Panc1 (cell line): ENCODE measurements at regions not wholly inside any gene's neighbourhood (a gene's known extent, or its start where the extent isn't known, plus 50 kb on each side); places are given as distances from the start of the nearest gene placed in this dataset.

Source experiments
- ATAC-seq: fragments of 200-7000 bp; cut with Tn5 transposase; 2 replicates; pipeline ENCODE4 v1.9.1; 2020; ENCODE audit warnings: mild to moderate bottlenecking, moderate library complexity
- BruUV-seq: library from RNA; stranded (reverse); fragments of 400-500 nt; replicated peaks from 2 replicates; lab custom pipeline; 2021; lab: Mats Ljungman, UMichigan
- CTCF ChIA-PET: fragments of 300-600 bp; sonication (Branson Sonifier 250); formaldehyde crosslinking; loops from one replicate; lab custom pipeline; 2022; ENCODE audit warnings: antibody characterized with exemption; lab: Charles Lee
- POLR2A ChIA-PET: fragments of 300-600 bp; sonication (Branson Sonifier 250); formaldehyde crosslinking; loops from one replicate; lab custom pipeline; 2022; ENCODE audit warnings: antibody characterized with exemption; lab: Charles Lee
- DNase-seq: peaks from one replicate; pipeline ENCODE4 v3.0.0-alpha.2; 2010; ENCODE audit warnings: low read depth, low spot score
- H3K27ac ChIP-seq: 2 replicates; pipeline ENCODE4 v1.5.1; 2011; ENCODE audit warnings: mild to moderate bottlenecking, low read length, inconsistent platforms
- H3K27me3 ChIP-seq: fragments of 200-500 bp; sonication (Bioruptor generic); 2 replicates; pipeline ENCODE4 v1.6.0; 2014; ENCODE audit warnings: low read length, inconsistent platforms; ENCODE audit not compliant: control insufficient read depth, insufficient read depth
- H3K36me3 ChIP-seq: fragments of 200-500 bp; sonication (Bioruptor generic); 2 replicates; pipeline ENCODE4 v1.5.1; 2014; ENCODE audit warnings: inconsistent platforms, mild to moderate bottlenecking, low read length, moderate library complexity; ENCODE audit not compliant: control insufficient read depth, insufficient read depth
- H3K4me1 ChIP-seq: 2 replicates; pipeline ENCODE4 v1.5.1; 2011; ENCODE audit warnings: inconsistent platforms, mild to moderate bottlenecking, low read length, moderate library complexity; ENCODE audit not compliant: control insufficient read depth, insufficient read depth
- H3K4me3 ChIP-seq, 2 experiments: 2 replicates each; pipeline ENCODE4 v1.5.1; 2011 to 2012; ENCODE audit warnings: low read depth in 2 of 2, low read length in 2 of 2, mild to moderate bottlenecking in 2 of 2, inconsistent platforms in 1 of 2, moderate library complexity in 1 of 2
- H3K9me3 ChIP-seq: fragments of 200-500 bp; sonication (Bioruptor generic); 2 replicates; pipeline ENCODE4 v1.5.1; 2014; ENCODE audit warnings: low read depth, mild to moderate bottlenecking, inconsistent platforms, low read length, moderate library complexity; ENCODE audit not compliant: control insufficient read depth, insufficient read depth
- CTCF ChIP-seq: fragments of 450-650 bp; IDR thresholded peaks from 2 replicates; pipeline ENCODE4 v1.5.1; 2017; ENCODE audit warnings: mild to moderate bottlenecking
- POLR2AphosphoS5 ChIP-seq: IDR thresholded peaks from 2 replicates; pipeline ENCODE4 v1.6.1; 2012; ENCODE audit warnings: mild to moderate bottlenecking, low read depth, low read length, moderate library complexity
- REST ChIP-seq, 2 experiments: IDR thresholded peaks; 2 replicates each; pipeline ENCODE4 v1.6.1; 2011 to 2012; ENCODE audit warnings: low read depth in 2 of 2, control low read depth in 1 of 2, low read length in 1 of 2, mild to moderate bottlenecking in 1 of 2, moderate library complexity in 1 of 2; ENCODE audit not compliant: insufficient read depth in 1 of 2
- SIN3A ChIP-seq: IDR thresholded peaks from 2 replicates; pipeline ENCODE4 v1.6.1; 2012; ENCODE audit warnings: low read depth, mild to moderate bottlenecking, low read length, moderate library complexity, borderline replicate concordance; ENCODE audit not compliant: insufficient read depth
- TCF7L2 ChIP-seq: IDR thresholded peaks from 2 replicates; pipeline ENCODE4 v1.6.1; 2011; ENCODE audit warnings: mild to moderate bottlenecking, low read depth, low read length, inconsistent platforms
- in situ Hi-C: cut with HindIII; loops from 2 replicates; pipeline ENCODE4 v1.10.0; 2016; ENCODE audit warnings: low sequenced_read_pairs, low pct_unique_long_range_greater_than_20kb
- intact Hi-C: fragments of 100-400 bp; cut with micrococcal nuclease; formaldehyde crosslinking; loops from one replicate; pipeline ENCODE4 v1.10.0; 2022; ENCODE audit not compliant: unreplicated experiment

DNA sequence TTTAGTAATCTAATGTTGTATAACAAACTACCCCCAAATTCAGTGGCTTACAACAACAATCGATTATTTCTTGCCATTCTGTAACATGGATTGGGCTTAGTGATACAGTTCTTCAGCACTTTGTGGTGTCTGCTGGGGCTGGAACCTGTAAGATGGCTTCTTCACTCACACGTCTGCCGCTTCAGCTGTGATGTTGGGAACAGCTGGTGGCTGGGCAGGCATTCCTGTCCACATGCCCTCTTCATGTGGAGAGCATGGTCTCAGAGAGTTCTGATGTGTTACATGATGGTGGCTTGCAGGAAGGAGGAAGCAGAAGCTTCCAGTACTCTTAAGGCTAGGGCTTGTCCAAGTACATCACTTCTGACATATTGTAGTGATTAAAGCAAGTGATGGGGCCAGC lies 276.9 kb downstream of the PTBP2 start:
- ATAC-seq (no peak), DNase-seq (no peak)
- Histone ChIP-seq H3K4me3 (no peak overlapping the region), H3K9me3 (no peaks in the 10 kb centered on the region), H3K27ac (no peak overlapping the region), H3K27me3 (no peaks in the 10 kb centered on the region), H3K36me3 (no peaks in the 10 kb centered on the region), H3K4me1 (no peaks in the 10 kb centered on the region)
- in situ Hi-C loops = no loop called here
- intact Hi-C loops = no loop called here
- no TSS peak for BruUV-seq
- CTCF ChIA-PET = no interaction called here
- POLR2A ChIA-PET = no interaction called here
- TF ChIP-seq CTCF (no peak), SIN3A (no peak), REST (IDR thresholded peaks at IDR 0.05; ENCODE audit: insufficient read depth in 1 of 2, low read depth in 2 of 2, low read length in 1 of 2) (no peak), POLR2AphosphoS5 (no peak), TCF7L2 (no peak)

- Histone ChIP-seq H3K27me3 (no peaks in the 10 kb centered on the region), H3K4me1 (no peaks in the 10 kb centered on the region), H3K4me3 (no peak overlapping the region), H3K27ac (no peak overlapping the region), H3K9me3 (no peaks in the 10 kb centered on the region), H3K36me3 (no peaks in the 10 kb centered on the region)
- no peak for TF ChIP-seq POLR2AphosphoS5
- TF ChIP-seq CTCF = no peak
- TF ChIP-seq TCF7L2 = no peak
- no peak for TF ChIP-seq REST (IDR thresholded peaks at IDR 0.05; ENCODE audit: insufficient read depth in 1 of 2, low read depth in 2 of 2, low read length in 1 of 2)
- no peak for TF ChIP-seq SIN3A
- POLR2A ChIA-PET = no interaction called here
- in situ Hi-C loops (no loop called here), intact Hi-C loops (no loop called here)
- DNase-seq = no peak
- CTCF ChIA-PET = no interaction called here
- no peak for ATAC-seq
- no TSS peak for BruUV-seq
These were observed 277.6 kb downstream of the PTBP2 start for GRCh38 chr1:96999191-96999590.
